HepG2 (cell line): ENCODE measurements at regions not wholly inside any gene's neighbourhood (a gene's known extent, or its start where the extent isn't known, plus 50 kb on each side); places are given as distances from the start of the nearest gene placed in this dataset.
A peak's percentile ranks its signal among the peaks of the same experiment; 100 is the strongest.

ENCODE experiments used
- ATAC-seq: fragments of 200-7000 bp; cut with Tn5 transposase; 3 replicates; pipeline ENCODE4 v1.9.1; 2020; ENCODE audit warnings: mild to moderate bottlenecking, moderate library complexity
- BruUV-seq: library from RNA; stranded (reverse); fragments of 400-500 nt; replicated peaks from 2 replicates; lab custom pipeline; 2021; lab: Mats Ljungman, UMichigan
- CTCF ChIA-PET: fragments of 300-600 bp; formaldehyde crosslinking; extraction: SDS; loops from one replicate; lab custom pipeline; 2021; ENCODE audit warnings: low total read pairs, inconsistent platforms, low intra/inter-chr PET ratio; lab: Yijun Ruan, JAX
- POLR2A ChIA-PET: fragments of 350-600 bp; sonication (Branson Sonifier 250); formaldehyde crosslinking; loops from one replicate; lab custom pipeline; 2020; ENCODE audit warnings: antibody characterized with exemption, inconsistent platforms; lab: Yijun Ruan, JAX
- DNase-seq: peaks from one replicate; pipeline ENCODE4 v3.0.0-alpha.2; 2015; ENCODE audit warnings: low spot score
- FAIRE-seq: peaks from 3 replicates; lab custom pipeline; 2011; peaks lifted over from hg19 to GRCh38; lab: Jason Lieb, UNC
- H2AFZ ChIP-seq: one replicate; pipeline ENCODE4 v1.6.1; 2011; ENCODE audit warnings: low read length, inconsistent platforms
- H3K27ac ChIP-seq: fragments of 300-600 bp; 3 replicates; pipeline ENCODE4 v1.8.0; 2011; ENCODE audit warnings: mixed run types, mild to moderate bottlenecking, mixed read lengths, low read length, inconsistent platforms; ENCODE audit not compliant: insufficient read depth; ENCODE audit errors: extremely low read length
- H3K27me3 ChIP-seq, 2 experiments: fragments of 200-600 bp in 1 of 2; 2 replicates in 1 of 2; 3 replicates in 1 of 2; pipeline versions ENCODE4 v1.6.0 to v1.8.0; 2011; ENCODE audit warnings: low read length in 2 of 2, mild to moderate bottlenecking in 2 of 2, moderate library complexity in 2 of 2, inconsistent platforms in 1 of 2; ENCODE audit not compliant: insufficient read depth in 2 of 2, control insufficient read depth in 1 of 2
- H3K36me3 ChIP-seq, 2 experiments: fragments of 200-600 bp in 1 of 2; replicated peaks in 1 of 2; 2 replicates in 1 of 2; 3 replicates in 1 of 2; pipeline versions ENCODE4 v1.5.1 to v1.8.0; 2011; ENCODE audit warnings: low read length in 2 of 2, inconsistent platforms in 1 of 2; ENCODE audit not compliant: insufficient read depth in 2 of 2, control insufficient read depth in 1 of 2
- H3K4me1 ChIP-seq: 2 replicates; pipeline ENCODE4 v1.5.1; 2012; ENCODE audit warnings: low read length, inconsistent platforms; ENCODE audit not compliant: insufficient read depth
- H3K4me2 ChIP-seq: 2 replicates; pipeline ENCODE4 v1.6.0; 2011; ENCODE audit warnings: low read depth, low read length, inconsistent platforms
- H3K4me3 ChIP-seq, 3 experiments: fragments of 200-600 bp in 1 of 3; sonication (generic), shearing (Covaris generic) in 1 of 3; replicated peaks in 1 of 3; 2 replicates each; pipeline ENCODE4 v1.5.1; 2011 to 2016; ENCODE audit warnings: low read length in 3 of 3, inconsistent platforms in 2 of 3, low read depth in 2 of 3, mild to moderate bottlenecking in 2 of 3, control low read depth in 1 of 3, mixed read lengths in 1 of 3; ENCODE audit not compliant: insufficient read depth in 1 of 3
- H3K79me2 ChIP-seq: one replicate; pipeline ENCODE4 v1.6.1; 2011; ENCODE audit warnings: low read length, inconsistent platforms; ENCODE audit not compliant: insufficient read depth
- H3K9ac ChIP-seq: 2 replicates; pipeline ENCODE4 v1.6.0; 2011; ENCODE audit warnings: mild to moderate bottlenecking, low read depth, low read length, inconsistent platforms; ENCODE audit not compliant: insufficient read depth
- H3K9me3 ChIP-seq: 2 replicates; pipeline ENCODE4 v1.5.1; 2012; ENCODE audit warnings: mild to moderate bottlenecking, low read length
- H4K20me1 ChIP-seq: 2 replicates; pipeline ENCODE4 v1.6.0; 2011; ENCODE audit warnings: inconsistent platforms, mild to moderate bottlenecking, low read length, moderate library complexity; ENCODE audit not compliant: insufficient read depth
- AGO1 ChIP-seq: fragments of 200-400 bp; formaldehyde crosslinking; IDR thresholded peaks from 2 replicates; pipeline ENCODE4 v1.6.1; 2017; ENCODE audit warnings: mild to moderate bottlenecking, low read depth, low read length, moderate library complexity; ENCODE audit not compliant: poor library complexity, severe bottlenecking
- CBX5 ChIP-seq: sonication (generic); formaldehyde crosslinking; IDR thresholded peaks from 2 replicates; pipeline ENCODE4 v1.4.0; 2020; ENCODE audit warnings: missing genetic modification reagents, borderline replicate concordance
- CREM ChIP-seq, 2 experiments: sonication (generic) in 1 of 2; formaldehyde crosslinking in 1 of 2; IDR thresholded peaks; 2 replicates each; pipeline versions ENCODE4 v1.4.0 to v1.6.1; 2016 to 2020; ENCODE audit warnings: antibody characterized with exemption in 1 of 2, mild to moderate bottlenecking in 1 of 2, missing genetic modification reagents in 1 of 2
- ELF4 ChIP-seq: sonication (generic); formaldehyde crosslinking; IDR thresholded peaks from 2 replicates; pipeline ENCODE4 v1.5.0; 2020; ENCODE audit warnings: missing genetic modification reagents, mild to moderate bottlenecking, moderate library complexity, borderline replicate concordance
- ELK4 ChIP-seq: sonication (generic); formaldehyde crosslinking; IDR thresholded peaks from 2 replicates; pipeline ENCODE4 v1.9.0; 2021; ENCODE audit warnings: missing genetic modification reagents, borderline replicate concordance
- ESRRA ChIP-seq: sonication (generic); formaldehyde crosslinking; IDR thresholded peaks from 2 replicates; pipeline ENCODE4 v1.5.1; 2020; ENCODE audit warnings: mild to moderate bottlenecking, low read depth, missing genetic modification reagents
- NFATC3 ChIP-seq: sonication (generic); formaldehyde crosslinking; IDR thresholded peaks from 2 replicates; pipeline ENCODE4 v1.5.1; 2020; ENCODE audit warnings: mild to moderate bottlenecking, missing genetic modification reagents
- ZFP91 ChIP-seq: sonication (generic); formaldehyde crosslinking; IDR thresholded peaks from 2 replicates; pipeline ENCODE4 v1.9.0; 2022; ENCODE audit warnings: missing genetic modification reagents, mild to moderate bottlenecking, borderline replicate concordance
- ZNF207 ChIP-seq: fragments of 450-650 bp; IDR thresholded peaks from 2 replicates; pipeline ENCODE4 v1.6.1; 2016; ENCODE audit warnings: antibody characterized with exemption, borderline replicate concordance
- ZNF317 ChIP-seq: sonication (generic); formaldehyde crosslinking; IDR thresholded peaks from 2 replicates; pipeline ENCODE4 v1.5.0; 2020; ENCODE audit warnings: mild to moderate bottlenecking, missing genetic modification reagents
- ZNF430 ChIP-seq: sonication (generic); formaldehyde crosslinking; IDR thresholded peaks from 2 replicates; pipeline ENCODE4 v1.9.0; 2021; ENCODE audit warnings: mild to moderate bottlenecking, missing genetic modification reagents
- ZNF484 ChIP-seq: sonication (generic); formaldehyde crosslinking; IDR thresholded peaks from 2 replicates; pipeline ENCODE4 v1.5.1; 2020; ENCODE audit warnings: mild to moderate bottlenecking, low read depth, missing genetic modification reagents, borderline replicate concordance
- ZNF510 ChIP-seq: sonication (generic); formaldehyde crosslinking; IDR thresholded peaks from 2 replicates; pipeline ENCODE4 v1.4.0; 2020; ENCODE audit warnings: low read depth, mild to moderate bottlenecking, missing genetic modification reagents
- ZNF75D ChIP-seq: sonication (generic); formaldehyde crosslinking; IDR thresholded peaks from 2 replicates; pipeline ENCODE4 v1.8.1; 2023; ENCODE audit warnings: missing genetic modification reagents, mild to moderate bottlenecking, borderline replicate concordance
- ZSCAN25 ChIP-seq: sonication (generic); formaldehyde crosslinking; IDR thresholded peaks from 2 replicates; pipeline ENCODE4 v1.8.0; 2022; ENCODE audit warnings: mild to moderate bottlenecking, missing genetic modification reagents
- WGBS: methylation state at CpG from one replicate; pipeline ENCODE4 v1.1.6; 2017; ENCODE audit warnings: low lambda C conversion rate; 5-methylcytosine and 5-hydroxymethylcytosine counted together
- in situ Hi-C: cut with HindIII; loops from 2 replicates; pipeline ENCODE4 v1.10.0; 2017; ENCODE audit warnings: low pct_unique_long_range_greater_than_20kb; ENCODE audit not compliant: extremely low pct_ligation_motif_present
- intact Hi-C: fragments of 100-400 bp; cut with micrococcal nuclease; formaldehyde crosslinking; loops from one replicate; pipeline ENCODE4 v1.10.0; 2022; ENCODE audit not compliant: unreplicated experiment
- TF ChIP-seq, protein P1 (sequence below): sonication (generic); formaldehyde crosslinking; IDR thresholded peaks from 2 replicates; pipeline ENCODE4 v1.5.1; 2020; ENCODE audit warnings: missing genetic modification reagents, mild to moderate bottlenecking, borderline replicate concordance
- TF ChIP-seq, protein P2 (sequence below): sonication (generic); formaldehyde crosslinking; IDR thresholded peaks from 2 replicates; pipeline ENCODE4 v1.4.0; 2020; ENCODE audit warnings: missing genetic modification reagents

DNA sequence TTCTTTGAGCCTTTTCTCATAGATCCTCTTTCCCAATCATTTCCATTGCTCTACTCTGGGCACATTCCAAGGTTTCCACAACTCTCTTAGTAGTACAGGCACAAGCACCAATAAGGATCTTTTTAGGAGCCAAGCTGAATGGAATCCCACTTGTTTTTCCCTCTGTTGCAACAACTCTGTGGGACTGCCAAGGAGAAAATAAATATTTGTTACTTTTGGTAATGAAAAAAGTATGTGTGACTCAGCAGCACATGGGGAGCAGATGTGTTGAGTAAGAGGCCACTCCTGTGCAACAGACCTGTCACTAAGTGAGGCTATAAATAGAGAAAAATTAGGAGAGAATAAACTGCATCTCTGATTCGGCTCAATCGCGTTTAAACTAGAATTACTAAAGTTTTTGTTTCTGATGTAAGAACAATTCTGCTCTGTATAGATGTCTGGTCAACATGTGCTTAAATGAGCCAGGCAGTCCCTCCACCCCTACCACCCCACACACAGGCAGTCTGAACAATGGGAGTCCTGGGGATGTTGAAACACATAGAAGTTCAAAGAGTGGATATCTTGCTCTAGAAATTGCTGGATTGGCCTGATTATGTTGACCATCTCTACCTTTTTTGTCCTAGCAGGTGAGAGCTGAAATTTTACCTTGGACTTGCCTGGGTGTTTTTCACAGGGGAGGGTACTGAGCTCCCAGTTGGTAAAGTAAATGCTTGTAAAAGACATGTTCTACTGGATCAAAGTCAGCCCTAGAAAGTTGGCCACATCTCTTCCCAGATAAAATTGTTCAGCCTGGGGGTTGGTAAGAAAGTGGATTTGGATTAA, 244.3 kb upstream of the NOVA1 start:
- DNase-seq = peak; percentile 34
- H3K27ac ChIP-seq = no peak overlapping the region
- H3K4me1 ChIP-seq = no peaks in the 10 kb centered on the region
- TF ChIP-seq ZNF510 (CRISPR knock-in tag) = no peak
- TF ChIP-seq CREM (IDR thresholded peaks at IDR 0.05) = no peak
- no peak for TF ChIP-seq CREM (CRISPR knock-in tag; IDR thresholded peaks at IDR 0.05)
- no peak for TF ChIP-seq ZNF207
- no peak for TF ChIP-seq ESRRA (CRISPR knock-in tag)
- no peak for TF ChIP-seq ZNF484 (CRISPR knock-in tag)
- TF ChIP-seq AGO1 = no peak
- no peak for TF ChIP-seq ZNF75D (CRISPR knock-in tag)
- TF ChIP-seq CBX5 = no peak
- TF ChIP-seq ZNF317 (CRISPR knock-in tag) = no peak
- no peak for TF ChIP-seq ZNF430 (CRISPR knock-in tag)
- TF ChIP-seq NFATC3 = no peak
- TF ChIP-seq, protein P1, sequence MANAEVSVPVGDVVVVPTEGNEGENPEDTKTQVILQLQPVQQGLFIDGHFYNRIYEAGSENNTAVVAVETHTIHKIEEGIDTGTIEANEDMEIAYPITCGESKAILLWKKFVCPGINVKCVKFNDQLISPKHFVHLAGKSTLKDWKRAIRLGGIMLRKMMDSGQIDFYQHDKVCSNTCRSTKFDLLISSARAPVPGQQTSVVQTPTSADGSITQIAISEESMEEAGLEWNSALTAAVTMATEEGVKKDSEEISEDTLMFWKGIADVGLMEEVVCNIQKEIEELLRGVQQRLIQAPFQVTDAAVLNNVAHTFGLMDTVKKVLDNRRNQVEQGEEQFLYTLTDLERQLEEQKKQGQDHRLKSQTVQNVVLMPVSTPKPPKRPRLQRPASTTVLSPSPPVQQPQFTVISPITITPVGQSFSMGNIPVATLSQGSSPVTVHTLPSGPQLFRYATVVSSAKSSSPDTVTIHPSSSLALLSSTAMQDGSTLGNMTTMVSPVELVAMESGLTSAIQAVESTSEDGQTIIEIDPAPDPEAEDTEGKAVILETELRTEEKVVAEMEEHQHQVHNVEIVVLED = no peak
- no peak for TF ChIP-seq ELF4 (CRISPR knock-in tag)
- TF ChIP-seq, protein P2, sequence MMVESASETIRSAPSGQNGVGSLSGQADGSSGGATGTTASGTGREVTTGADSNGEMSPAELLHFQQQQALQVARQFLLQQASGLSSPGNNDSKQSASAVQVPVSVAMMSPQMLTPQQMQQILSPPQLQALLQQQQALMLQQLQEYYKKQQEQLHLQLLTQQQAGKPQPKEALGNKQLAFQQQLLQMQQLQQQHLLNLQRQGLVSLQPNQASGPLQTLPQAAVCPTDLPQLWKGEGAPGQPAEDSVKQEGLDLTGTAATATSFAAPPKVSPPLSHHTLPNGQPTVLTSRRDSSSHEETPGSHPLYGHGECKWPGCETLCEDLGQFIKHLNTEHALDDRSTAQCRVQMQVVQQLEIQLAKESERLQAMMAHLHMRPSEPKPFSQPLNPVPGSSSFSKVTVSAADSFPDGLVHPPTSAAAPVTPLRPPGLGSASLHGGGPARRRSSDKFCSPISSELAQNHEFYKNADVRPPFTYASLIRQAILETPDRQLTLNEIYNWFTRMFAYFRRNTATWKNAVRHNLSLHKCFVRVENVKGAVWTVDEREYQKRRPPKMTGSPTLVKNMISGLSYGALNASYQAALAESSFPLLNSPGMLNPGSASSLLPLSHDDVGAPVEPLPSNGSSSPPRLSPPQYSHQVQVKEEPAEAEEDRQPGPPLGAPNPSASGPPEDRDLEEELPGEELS (CRISPR knock-in tag) = no peak
- TF ChIP-seq ZFP91 = no peak
- TF ChIP-seq ZSCAN25 (CRISPR knock-in tag) = no peak
- TF ChIP-seq ELK4 = no peak

More for the DNA sequence above, 244.3 kb upstream of the NOVA1 start:
- Histone ChIP-seq H4K20me1 (no peaks in the 10 kb centered on the region), H3K36me3 (no peaks in the 10 kb centered on the region), H3K9me3 (peaks cover 90% of the 10 kb centered on the region), H3K79me2 (no peaks in the 10 kb centered on the region), H3K9ac (no peak overlapping the region), H3K4me2 (no peak overlapping the region), H3K27me3 (no peaks in the 10 kb centered on the region), H2AFZ (no peak overlapping the region), H3K4me3 (no peak overlapping the region)
- in situ Hi-C loops = no loop called here
- FAIRE-seq (no peak), ATAC-seq (no peak; the same call in 2 of the 3 replicates)
- ChIA-PET POLR2A (no interaction called here), CTCF (no interaction called here)
- intact Hi-C loops = no loop called here
- 1% methylated on average over 3 of the region's 3 CpGs for WGBS
- no TSS peak for BruUV-seq
